CD4-positive, alpha-beta memory T cell (primary cell): ENCODE measurements at regions not wholly inside any gene's neighbourhood (a gene's known extent, or its start where the extent isn't known, plus 50 kb on each side); places are given as distances from the start of the nearest gene placed in this dataset.
"Not testable (repeated sequence)": the region's sequence is repeated elsewhere in the genome, so short reads cannot be mapped to it uniquely, and the experiment has no call there.

Experiments used
- CTCF ChIA-PET: fragments of 350-600 bp; sonication (Branson Sonifier 250); formaldehyde crosslinking; loops from one replicate; lab custom pipeline; 2021; ENCODE audit warnings: inconsistent platforms; ENCODE audit not compliant: partially characterized antibody; lab: Charles Lee
- POLR2A ChIA-PET: fragments of 350-600 bp; sonication (Branson Sonifier 250); formaldehyde crosslinking; loops from one replicate; lab custom pipeline; 2021; ENCODE audit not compliant: partially characterized antibody; lab: Charles Lee
- DNase-seq, 5 donors: peaks; one replicate each; pipeline versions ENCODE4 v3.0.0 to v3.0.0-alpha.2; 2020 to 2022; ENCODE audit warnings: mixed read lengths in 1 of 5
- H3K27ac ChIP-seq: one replicate; pipeline ENCODE4 v1.7.0; 2013; ENCODE audit warnings: low read depth, low read length
- H3K27me3 ChIP-seq: 2 replicates; pipeline ENCODE4 v1.7.0; 2013; ENCODE audit warnings: mild to moderate bottlenecking, low read length, moderate library complexity; ENCODE audit not compliant: insufficient read depth
- H3K36me3 ChIP-seq: 2 replicates; pipeline ENCODE4 v1.7.0; 2013; ENCODE audit warnings: mild to moderate bottlenecking, low read length, moderate library complexity; ENCODE audit not compliant: insufficient read depth
- H3K4me1 ChIP-seq: 2 replicates; pipeline ENCODE4 v1.7.0; 2013; ENCODE audit warnings: mild to moderate bottlenecking, low read length, moderate library complexity; ENCODE audit not compliant: insufficient read depth
- H3K4me3 ChIP-seq, 2 donors: one replicate each; pipeline ENCODE4 v1.7.0; 2013; ENCODE audit warnings: low read length in 2 of 2, mild to moderate bottlenecking in 1 of 2
- H3K9me3 ChIP-seq, 2 donors: one replicate each; pipeline ENCODE4 v1.7.0; 2013; ENCODE audit warnings: low read length in 2 of 2, control low read depth in 1 of 2; ENCODE audit not compliant: control insufficient read depth in 1 of 2
- H3K27ac Mint-ChIP-seq, 7 donors: one replicate each; pipeline ENCODE4 v1.8.0; 2020 to 2021; ENCODE audit warnings: mixed read lengths in 7 of 7, mild to moderate bottlenecking in 6 of 7, inconsistent platforms in 3 of 7, moderate library complexity in 3 of 7
- H3K27me3 Mint-ChIP-seq, 2 donors: one replicate each; pipeline ENCODE4 v1.8.0; 2020 to 2021; ENCODE audit warnings: mixed read lengths in 2 of 2
- H3K36me3 Mint-ChIP-seq, 2 donors: one replicate each; pipeline ENCODE4 v1.8.0; 2020 to 2021; ENCODE audit warnings: mixed read lengths in 2 of 2, inconsistent platforms in 1 of 2, mild to moderate bottlenecking in 1 of 2
- H3K4me1 Mint-ChIP-seq, 4 donors: one replicate each; pipeline ENCODE4 v1.8.0; 2020 to 2021; ENCODE audit warnings: mixed read lengths in 4 of 4, mild to moderate bottlenecking in 1 of 4
- H3K4me3 Mint-ChIP-seq, 8 donors: one replicate each; pipeline ENCODE4 v1.8.0; 2020 to 2021; ENCODE audit warnings: mixed read lengths in 8 of 8, mild to moderate bottlenecking in 7 of 8, moderate library complexity in 6 of 8, inconsistent platforms in 3 of 8
- H3K9me3 Mint-ChIP-seq, 8 donors: one replicate each; pipeline ENCODE4 v1.8.0; 2020 to 2021; ENCODE audit warnings: mixed read lengths in 8 of 8, mild to moderate bottlenecking in 5 of 8, inconsistent platforms in 3 of 8, moderate library complexity in 1 of 8
- intact Hi-C: fragments of 100-400 bp; cut with micrococcal nuclease; formaldehyde crosslinking; loops from one replicate; pipeline ENCODE4 v1.15.1; 2023

DNA sequence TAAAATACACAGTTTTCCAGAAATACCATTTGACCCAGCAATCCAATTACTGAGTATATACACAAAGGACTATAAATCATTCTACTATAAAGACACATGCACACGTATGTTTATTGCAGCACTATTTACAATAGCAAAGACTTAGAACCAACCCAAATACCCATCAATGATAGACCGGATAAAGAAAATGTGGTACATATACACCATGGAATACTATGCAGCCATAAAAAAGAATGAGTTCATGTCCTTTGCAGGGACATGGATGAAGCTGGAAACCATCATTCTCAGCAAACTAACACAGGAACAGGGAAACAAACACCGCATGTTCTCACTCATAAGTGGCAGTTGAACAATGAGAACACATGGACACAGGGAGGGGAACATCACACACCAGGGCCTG is 495.4 kb upstream of the NRP1 start:
- H3K27ac ChIP-seq, DNase-seq, H3K4me1 ChIP-seq, H3K36me3 ChIP-seq, H3K27me3 ChIP-seq, H3K9me3 Mint-ChIP-seq, CTCF ChIA-PET, H3K4me1 Mint-ChIP-seq, intact Hi-C loops, H3K4me3 ChIP-seq, H3K4me3 Mint-ChIP-seq, POLR2A ChIA-PET, H3K27me3 Mint-ChIP-seq, H3K27ac Mint-ChIP-seq, H3K9me3 ChIP-seq, H3K36me3 Mint-ChIP-seq: not testable (repeated sequence)

DNA sequence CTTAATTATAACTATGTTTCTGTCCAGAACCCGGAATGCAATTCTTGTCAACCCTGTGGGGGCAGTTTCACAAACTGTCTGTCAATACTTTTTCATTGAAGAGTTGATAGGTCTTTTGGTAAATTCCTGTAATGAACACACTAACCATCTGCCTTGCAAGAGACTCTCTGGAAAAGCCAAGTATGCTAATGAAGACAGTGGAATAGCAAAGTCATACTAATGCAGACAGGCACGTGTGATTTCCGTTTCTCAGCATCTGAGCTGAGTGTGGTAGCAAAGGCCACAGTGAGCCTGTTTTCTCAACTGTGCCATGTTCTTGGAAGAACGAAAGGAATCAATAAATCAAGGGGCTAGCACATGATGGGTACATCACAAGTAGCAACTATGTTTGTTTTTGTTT is 494.1 kb upstream of the NRP1 start:
- no peak for DNase-seq
- Mint-ChIP-seq H3K4me1 (no peaks in the 10 kb centered on the region), H3K27me3 (peaks cover 3 to 4% of the 10 kb centered on the region in 2 donors), H3K9me3 (peaks cover 0 to 4% (median 2%) of the 10 kb centered on the region in 8 donors), H3K36me3 (no peaks in the 10 kb centered on the region), H3K27ac (no peak overlapping the region), H3K4me3 (no peak overlapping the region)
- intact Hi-C loops: no loop called here
- Histone ChIP-seq H3K4me1 (no peaks in the 10 kb centered on the region), H3K27me3 (no peaks in the 10 kb centered on the region), H3K4me3 (no peak overlapping the region), H3K9me3 (no peaks in the 10 kb centered on the region), H3K36me3 (no peaks in the 10 kb centered on the region), H3K27ac (no peak overlapping the region)
- POLR2A ChIA-PET: no interaction called here
- CTCF ChIA-PET: no interaction called here

DNA sequence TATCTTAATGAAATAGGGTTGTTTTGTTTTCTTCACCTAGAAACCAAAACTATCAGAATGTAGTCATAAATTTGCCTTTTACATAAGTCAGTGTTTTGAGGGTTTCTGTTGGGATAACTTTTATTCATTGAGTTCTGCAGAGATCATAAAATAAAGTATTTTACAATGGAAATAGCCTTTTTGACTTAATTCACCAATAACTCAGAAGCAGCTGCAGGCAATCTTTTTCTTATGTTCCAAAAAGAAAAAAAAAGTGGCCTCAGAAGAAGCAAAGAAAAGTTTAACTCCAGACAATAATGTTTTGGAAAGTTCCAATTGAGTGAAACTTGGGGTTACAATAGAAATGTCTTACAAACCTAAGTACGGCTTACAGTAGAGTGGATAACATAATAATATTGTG is 491.7 kb upstream of the NRP1 start:
- Mint-ChIP-seq H3K4me3 (no peak overlapping the region), H3K27me3 (peaks cover 2 to 3% of the 10 kb centered on the region in 2 donors), H3K36me3 (no peaks in the 10 kb centered on the region), H3K27ac (no peak overlapping the region), H3K4me1 (no peaks in the 10 kb centered on the region), H3K9me3 (peaks cover 0 to 3% (median 2%) of the 10 kb centered on the region in 8 donors)
- Histone ChIP-seq H3K36me3 (no peaks in the 10 kb centered on the region), H3K9me3 (no peaks in the 10 kb centered on the region), H3K27me3 (no peaks in the 10 kb centered on the region), H3K4me1 (no peaks in the 10 kb centered on the region), H3K4me3 (no peak overlapping the region), H3K27ac (no peak overlapping the region)
- ChIA-PET CTCF (no interaction called here), POLR2A (no interaction called here)
- no peak for DNase-seq
- intact Hi-C loops: no loop called here

DNA sequence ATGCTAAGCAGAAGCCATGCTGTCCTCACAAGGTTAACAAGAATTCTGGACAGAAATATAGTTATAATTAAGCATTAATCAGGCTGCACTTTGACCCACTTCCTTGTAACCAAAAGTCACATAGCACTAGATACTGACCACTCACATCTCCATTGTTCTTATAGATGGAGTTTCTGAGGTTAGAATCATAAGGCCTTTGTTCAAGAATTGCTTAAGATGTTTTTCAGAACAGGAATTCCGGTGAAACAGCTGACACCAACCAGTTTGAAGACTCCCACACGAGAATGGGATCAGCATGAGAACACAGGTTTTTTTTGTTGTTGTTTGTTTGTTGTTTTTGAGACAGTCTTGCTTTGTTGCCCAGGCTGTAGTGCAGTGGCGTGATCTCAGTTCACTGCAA is 488.3 kb upstream of the NRP1 start:
- no peaks in the 10 kb centered on the region for H3K27me3 ChIP-seq
- no peaks in the 10 kb centered on the region for H3K4me1 ChIP-seq
- DNase-seq: no peak
- intact Hi-C loops: no loop called here
- no peaks in the 10 kb centered on the region for H3K9me3 ChIP-seq
- ChIA-PET POLR2A (no interaction called here), CTCF (no interaction called here)
- Mint-ChIP-seq H3K27me3 (peaks cover 3% of the 10 kb centered on the region in 2 donors), H3K4me1 (peaks cover 0 to 2% (median 0%) of the 10 kb centered on the region in 4 donors), H3K27ac (no peak overlapping the region), H3K4me3 (no peak overlapping the region), H3K9me3 (peaks cover 0 to 4% (median 0%) of the 10 kb centered on the region in 8 donors), H3K36me3 (no peaks in the 10 kb centered on the region)
- no peak overlapping the region for H3K27ac ChIP-seq
- H3K4me3 ChIP-seq: no peak overlapping the region
- no peaks in the 10 kb centered on the region for H3K36me3 ChIP-seq

DNA sequence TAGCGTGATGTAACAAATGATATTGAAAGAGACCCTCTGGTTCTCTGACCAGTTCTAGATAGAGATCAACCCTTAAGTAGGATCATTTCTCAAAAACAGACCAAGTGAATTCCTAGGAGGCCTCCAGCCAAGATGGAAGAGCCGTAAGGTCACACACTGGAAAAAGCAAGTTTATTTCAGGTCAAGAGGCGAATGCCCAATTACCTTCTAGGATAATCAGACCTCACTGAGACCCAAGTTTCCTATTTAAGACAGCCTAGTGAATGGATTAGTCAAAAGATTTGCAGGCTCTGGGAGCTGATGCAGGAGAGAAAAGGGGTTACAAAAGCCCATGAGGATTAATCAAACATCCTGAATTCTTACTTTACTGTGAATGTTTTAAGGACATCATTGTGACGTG is 486.1 kb upstream of the NRP1 start:
- Mint-ChIP-seq H3K27me3 (peaks cover 1 to 3% of the 10 kb centered on the region in 2 donors), H3K4me3 (no peak overlapping the region), H3K4me1 (peaks cover 0 to 4% (median under 1%) of the 10 kb centered on the region in 4 donors), H3K36me3 (no peaks in the 10 kb centered on the region), H3K27ac (no peak overlapping the region), H3K9me3 (peaks cover 0 to 4% (median 0%) of the 10 kb centered on the region in 8 donors)
- no peak overlapping the region for H3K4me3 ChIP-seq
- no peaks in the 10 kb centered on the region for H3K36me3 ChIP-seq
- ChIA-PET POLR2A (no interaction called here), CTCF (no interaction called here)
- H3K27ac ChIP-seq: no peak overlapping the region
- no peak for DNase-seq
- no peaks in the 10 kb centered on the region for H3K9me3 ChIP-seq
- no peaks in the 10 kb centered on the region for H3K4me1 ChIP-seq
- H3K27me3 ChIP-seq: no peaks in the 10 kb centered on the region
- intact Hi-C loops: no loop called here

DNA sequence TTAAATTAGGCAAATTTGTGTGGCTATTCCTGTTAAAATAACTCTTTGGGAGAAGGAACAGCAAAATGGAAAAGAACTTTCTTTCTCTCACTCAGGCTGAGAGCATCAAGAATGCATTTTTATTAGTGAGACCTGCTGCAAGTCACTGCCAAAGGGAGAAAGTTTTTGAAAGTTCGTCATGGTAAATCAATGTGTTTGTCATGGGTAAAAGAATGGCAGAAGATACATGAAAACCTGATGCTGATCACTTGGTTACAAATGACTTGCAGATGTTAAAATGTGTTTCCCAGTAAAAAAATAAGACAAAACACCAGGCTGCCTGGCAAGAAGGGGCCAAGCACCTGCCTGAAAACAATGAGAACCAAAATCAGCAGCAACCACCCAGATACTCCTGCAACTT is 484.7 kb upstream of the NRP1 start:
- H3K27ac ChIP-seq: no peak overlapping the region
- Mint-ChIP-seq H3K27me3 (peaks cover 1 to 3% of the 10 kb centered on the region in 2 donors), H3K9me3 (peaks cover 0 to 4% (median 0%) of the 10 kb centered on the region in 8 donors), H3K4me1 (peaks cover 0 to 4% (median under 1%) of the 10 kb centered on the region in 4 donors), H3K27ac (no peak overlapping the region), H3K36me3 (no peaks in the 10 kb centered on the region), H3K4me3 (no peak overlapping the region)
- ChIA-PET CTCF (no interaction called here), POLR2A (no interaction called here)
- H3K27me3 ChIP-seq: no peaks in the 10 kb centered on the region
- intact Hi-C loops: no loop called here
- H3K4me3 ChIP-seq: no peak overlapping the region
- no peaks in the 10 kb centered on the region for H3K4me1 ChIP-seq
- no peaks in the 10 kb centered on the region for H3K36me3 ChIP-seq
- no peaks in the 10 kb centered on the region for H3K9me3 ChIP-seq
- DNase-seq: no peak

DNA sequence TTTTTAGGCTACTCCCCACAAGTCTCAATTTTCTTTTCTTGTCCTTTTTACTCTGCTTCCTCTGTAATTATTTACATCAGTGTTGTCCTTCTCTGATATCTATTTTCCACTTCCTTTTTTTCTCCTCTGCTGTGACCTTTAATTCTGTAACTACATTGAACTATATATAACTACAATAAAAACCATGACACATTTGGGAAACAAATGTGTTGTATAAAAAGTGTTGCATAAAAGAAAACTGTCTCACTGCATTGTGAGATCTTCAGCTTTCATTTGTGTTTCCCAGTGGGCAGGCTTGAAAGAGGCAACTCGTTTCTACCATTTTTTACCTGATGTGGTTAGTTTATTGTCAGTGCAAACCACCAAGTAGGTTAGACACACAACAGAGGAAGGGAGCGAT is 483.9 kb upstream of the NRP1 start:
- Histone ChIP-seq H3K4me3 (no peak overlapping the region), H3K27ac (no peak overlapping the region), H3K27me3 (no peaks in the 10 kb centered on the region), H3K36me3 (no peaks in the 10 kb centered on the region), H3K9me3 (no peaks in the 10 kb centered on the region), H3K4me1 (no peaks in the 10 kb centered on the region)
- ChIA-PET CTCF (no interaction called here), POLR2A (no interaction called here)
- DNase-seq: no peak
- intact Hi-C loops: no loop called here
- Mint-ChIP-seq H3K9me3 (peaks cover 0 to 4% (median 0%) of the 10 kb centered on the region in 8 donors), H3K4me3 (no peak overlapping the region), H3K27me3 (peaks cover 0 to 3% of the 10 kb centered on the region in 2 donors), H3K27ac (peak overlapping the region in 1 of 7 donors; percentile 17), H3K4me1 (peaks cover 0 to 4% (median under 1%) of the 10 kb centered on the region in 4 donors), H3K36me3 (no peaks in the 10 kb centered on the region)

DNA sequence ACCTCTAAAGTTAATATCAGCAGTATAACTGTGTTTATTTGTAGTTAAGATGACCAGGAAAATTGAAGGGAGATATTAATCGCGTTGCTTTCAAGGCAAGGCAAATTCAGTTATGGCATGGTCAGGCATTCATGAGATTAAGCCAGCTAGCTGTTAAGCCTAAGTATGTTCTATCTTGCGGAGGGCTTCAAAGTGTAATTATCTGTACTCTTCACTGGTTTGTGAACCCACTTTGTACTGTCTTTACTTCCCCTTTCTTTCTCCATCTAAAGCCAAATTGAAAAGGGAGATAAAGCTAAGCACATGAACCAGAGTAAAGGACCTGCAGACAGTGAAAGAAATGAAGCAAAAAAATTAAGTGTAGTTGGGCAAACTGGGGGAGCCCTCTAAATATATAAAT is 483.1 kb upstream of the NRP1 start:
- intact Hi-C loops: no loop called here
- H3K27me3 Mint-ChIP-seq: peaks cover 0 to 3% of the 10 kb centered on the region in 2 donors

More for the DNA sequence above, 483.1 kb upstream of the NRP1 start:
- Mint-ChIP-seq H3K9me3 (peaks cover 0 to 4% (median 0%) of the 10 kb centered on the region in 8 donors), H3K4me3 (no peak overlapping the region), H3K4me1 (peaks cover 0 to 4% (median under 1%) of the 10 kb centered on the region in 4 donors), H3K36me3 (no peaks in the 10 kb centered on the region), H3K27ac (no peak overlapping the region)
- ChIA-PET POLR2A (no interaction called here), CTCF (no interaction called here)
- no peak overlapping the region for H3K4me3 ChIP-seq
- H3K27me3 ChIP-seq: no peaks in the 10 kb centered on the region
- no peak overlapping the region for H3K27ac ChIP-seq
- no peaks in the 10 kb centered on the region for H3K4me1 ChIP-seq
- H3K9me3 ChIP-seq: no peaks in the 10 kb centered on the region
- H3K36me3 ChIP-seq: no peaks in the 10 kb centered on the region
- DNase-seq: no peak
